Spleen (tissue), 7 donors: ENCODE measurements at regions not wholly inside any gene's neighbourhood (a gene's known extent, or its start where the extent isn't known, plus 50 kb on each side); places are given as distances from the start of the nearest gene placed in this dataset.

Experiments used
- CTCF ChIP-seq, 11 experiments: fragments of 200-600 bp in 7 of 11; fragments of 450-650 bp in 4 of 11; sonication (generic) in 4 of 11; IDR thresholded peaks in 8 of 11; conservative IDR thresholded peaks in 3 of 11; 1 replicate in 7 of 11; 2 replicates in 4 of 11; pipeline versions ENCODE4 v1.4.0 to v1.8.0; 2016 to 2021; ENCODE audit warnings: antibody characterized with exemption in 11 of 11, inconsistent platforms in 4 of 11, mild to moderate bottlenecking in 1 of 11
- POLR2A ChIP-seq, 3 donors: fragments of 450-650 bp; IDR thresholded peaks; one replicate each; pipeline ENCODE4 v1.5.1; 2017; ENCODE audit warnings: antibody characterized with exemption in 3 of 3, mild to moderate bottlenecking in 1 of 3
- POLR2AphosphoS5 ChIP-seq, 3 donors: sonication (generic); formaldehyde crosslinking; IDR thresholded peaks; one replicate each; pipeline ENCODE4 v1.5.1; 2017; ENCODE audit warnings: antibody characterized with exemption in 3 of 3
- donor health status: DM: no; HTN: no; CAD: no; lungs with moderate emphysema.
- donor health status: DM: no; HTN: no; CAD: no.
- donor health status: DM: no; HTN: no; CAD: no.

- TF ChIP-seq POLR2A (IDR thresholded peaks at IDR 0.05): no peak
- TF ChIP-seq CTCF (IDR thresholded peaks at IDR 0.05 in 8 of 11, conservative IDR thresholded peaks at IDR 0.05 in 3 of 11): no peak
- TF ChIP-seq POLR2AphosphoS5 (IDR thresholded peaks at IDR 0.05): no peak
Measured at GRCh38 chr20:30949761-30950160, 307.7 kb upstream of the DEFB115 start.
